HCT116 (cell line): ENCODE measurements at regions not wholly inside any gene's neighbourhood (a gene's known extent, or its start where the extent isn't known, plus 50 kb on each side); places are given as distances from the start of the nearest gene placed in this dataset.

ENCODE experiments used
- EZH2phosphoT487 ChIP-seq: fragments of 200-600 bp; IDR thresholded peaks from 2 replicates; pipeline ENCODE4 v1.6.1; 2018; ENCODE audit warnings: antibody characterized with exemption, borderline replicate concordance
- POLR2A ChIP-seq: IDR thresholded peaks from 2 replicates; pipeline ENCODE4 v1.7.0; 2011; ENCODE audit warnings: borderline replicate concordance; ENCODE audit not compliant: insufficient read depth, insufficient read length; ENCODE audit errors: extremely low read depth
- SIN3A ChIP-seq: IDR thresholded peaks from 2 replicates; pipeline ENCODE4 v1.6.1; 2012; ENCODE audit warnings: low read depth
- SP1 ChIP-seq: IDR thresholded peaks from 2 replicates; pipeline ENCODE4 v1.6.1; 2012; ENCODE audit warnings: low read depth
- TF ChIP-seq, protein P1 (sequence below): IDR thresholded peaks from 2 replicates; pipeline ENCODE4 v1.6.1; 2012
- TF ChIP-seq, protein P2 (sequence below): IDR thresholded peaks from 2 replicates; pipeline ENCODE4 v1.6.1; 2012
- TF ChIP-seq, protein P3 (sequence below): IDR thresholded peaks from 2 replicates; pipeline ENCODE4 v1.6.1; 2012; ENCODE audit warnings: low read depth
- TF ChIP-seq, protein P4 (sequence below), 3 experiments: fragments of 200-600 bp in 1 of 3; sonication (generic) in 1 of 3; IDR thresholded peaks in 2 of 3; conservative IDR thresholded peaks in 1 of 3; 2 replicates each; pipeline ENCODE4 v1.5.1; 2012 to 2017; ENCODE audit warnings: low read depth in 2 of 3, low read length in 2 of 3, antibody characterized with exemption in 1 of 3, borderline replicate concordance in 1 of 3, control low read depth in 1 of 3, mild to moderate bottlenecking in 1 of 3, mixed read lengths in 1 of 3, mixed run types in 1 of 3, moderate library complexity in 1 of 3; ENCODE audit not compliant: insufficient read depth in 1 of 3

DNA sequence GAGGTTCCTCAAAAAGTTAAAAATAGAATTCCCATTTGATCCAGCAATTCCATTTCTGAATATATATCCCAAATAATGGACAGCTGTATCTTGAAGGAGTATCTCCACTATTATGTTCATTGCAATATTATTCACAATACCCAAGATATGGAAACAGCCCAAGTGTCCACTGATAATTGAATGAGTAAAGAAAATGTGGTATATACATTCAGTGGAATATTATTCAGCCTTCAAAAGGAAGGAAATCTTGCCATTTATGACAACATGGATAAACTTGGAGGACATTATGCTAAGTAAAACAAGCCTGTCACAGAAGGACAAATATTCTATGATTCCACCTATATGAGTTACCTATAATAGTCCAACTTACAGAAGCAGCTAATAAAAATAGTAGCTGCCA is 979.0 kb downstream of the SLC6A15 start:
- TF ChIP-seq, protein P1, sequence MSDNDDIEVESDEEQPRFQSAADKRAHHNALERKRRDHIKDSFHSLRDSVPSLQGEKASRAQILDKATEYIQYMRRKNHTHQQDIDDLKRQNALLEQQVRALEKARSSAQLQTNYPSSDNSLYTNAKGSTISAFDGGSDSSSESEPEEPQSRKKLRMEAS: no peak
- TF ChIP-seq, protein P2, sequence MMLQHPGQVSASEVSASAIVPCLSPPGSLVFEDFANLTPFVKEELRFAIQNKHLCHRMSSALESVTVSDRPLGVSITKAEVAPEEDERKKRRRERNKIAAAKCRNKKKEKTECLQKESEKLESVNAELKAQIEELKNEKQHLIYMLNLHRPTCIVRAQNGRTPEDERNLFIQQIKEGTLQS: no peak
- no peak for TF ChIP-seq POLR2A
- TF ChIP-seq SP1: no peak
- TF ChIP-seq, protein P3, sequence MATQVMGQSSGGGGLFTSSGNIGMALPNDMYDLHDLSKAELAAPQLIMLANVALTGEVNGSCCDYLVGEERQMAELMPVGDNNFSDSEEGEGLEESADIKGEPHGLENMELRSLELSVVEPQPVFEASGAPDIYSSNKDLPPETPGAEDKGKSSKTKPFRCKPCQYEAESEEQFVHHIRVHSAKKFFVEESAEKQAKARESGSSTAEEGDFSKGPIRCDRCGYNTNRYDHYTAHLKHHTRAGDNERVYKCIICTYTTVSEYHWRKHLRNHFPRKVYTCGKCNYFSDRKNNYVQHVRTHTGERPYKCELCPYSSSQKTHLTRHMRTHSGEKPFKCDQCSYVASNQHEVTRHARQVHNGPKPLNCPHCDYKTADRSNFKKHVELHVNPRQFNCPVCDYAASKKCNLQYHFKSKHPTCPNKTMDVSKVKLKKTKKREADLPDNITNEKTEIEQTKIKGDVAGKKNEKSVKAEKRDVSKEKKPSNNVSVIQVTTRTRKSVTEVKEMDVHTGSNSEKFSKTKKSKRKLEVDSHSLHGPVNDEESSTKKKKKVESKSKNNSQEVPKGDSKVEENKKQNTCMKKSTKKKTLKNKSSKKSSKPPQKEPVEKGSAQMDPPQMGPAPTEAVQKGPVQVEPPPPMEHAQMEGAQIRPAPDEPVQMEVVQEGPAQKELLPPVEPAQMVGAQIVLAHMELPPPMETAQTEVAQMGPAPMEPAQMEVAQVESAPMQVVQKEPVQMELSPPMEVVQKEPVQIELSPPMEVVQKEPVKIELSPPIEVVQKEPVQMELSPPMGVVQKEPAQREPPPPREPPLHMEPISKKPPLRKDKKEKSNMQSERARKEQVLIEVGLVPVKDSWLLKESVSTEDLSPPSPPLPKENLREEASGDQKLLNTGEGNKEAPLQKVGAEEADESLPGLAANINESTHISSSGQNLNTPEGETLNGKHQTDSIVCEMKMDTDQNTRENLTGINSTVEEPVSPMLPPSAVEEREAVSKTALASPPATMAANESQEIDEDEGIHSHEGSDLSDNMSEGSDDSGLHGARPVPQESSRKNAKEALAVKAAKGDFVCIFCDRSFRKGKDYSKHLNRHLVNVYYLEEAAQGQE: no peak
- TF ChIP-seq SIN3A: no peak
- TF ChIP-seq EZH2phosphoT487: no peak
- TF ChIP-seq, protein P4, sequence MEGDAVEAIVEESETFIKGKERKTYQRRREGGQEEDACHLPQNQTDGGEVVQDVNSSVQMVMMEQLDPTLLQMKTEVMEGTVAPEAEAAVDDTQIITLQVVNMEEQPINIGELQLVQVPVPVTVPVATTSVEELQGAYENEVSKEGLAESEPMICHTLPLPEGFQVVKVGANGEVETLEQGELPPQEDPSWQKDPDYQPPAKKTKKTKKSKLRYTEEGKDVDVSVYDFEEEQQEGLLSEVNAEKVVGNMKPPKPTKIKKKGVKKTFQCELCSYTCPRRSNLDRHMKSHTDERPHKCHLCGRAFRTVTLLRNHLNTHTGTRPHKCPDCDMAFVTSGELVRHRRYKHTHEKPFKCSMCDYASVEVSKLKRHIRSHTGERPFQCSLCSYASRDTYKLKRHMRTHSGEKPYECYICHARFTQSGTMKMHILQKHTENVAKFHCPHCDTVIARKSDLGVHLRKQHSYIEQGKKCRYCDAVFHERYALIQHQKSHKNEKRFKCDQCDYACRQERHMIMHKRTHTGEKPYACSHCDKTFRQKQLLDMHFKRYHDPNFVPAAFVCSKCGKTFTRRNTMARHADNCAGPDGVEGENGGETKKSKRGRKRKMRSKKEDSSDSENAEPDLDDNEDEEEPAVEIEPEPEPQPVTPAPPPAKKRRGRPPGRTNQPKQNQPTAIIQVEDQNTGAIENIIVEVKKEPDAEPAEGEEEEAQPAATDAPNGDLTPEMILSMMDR (IDR thresholded peaks at IDR 0.05 in 2 of 3, conservative IDR thresholded peaks at IDR 0.05 in 1 of 3; ENCODE audit: borderline replicate concordance in 1 of 3, insufficient read depth in 1 of 3, low read depth in 2 of 3, low read length in 2 of 3): no peak
